ENCODE measurements at regions not wholly inside any gene's neighbourhood (a gene's known extent, or its start where the extent isn't known, plus 50 kb on each side); places are given as distances from the start of the nearest gene placed in this dataset.

DNA sequence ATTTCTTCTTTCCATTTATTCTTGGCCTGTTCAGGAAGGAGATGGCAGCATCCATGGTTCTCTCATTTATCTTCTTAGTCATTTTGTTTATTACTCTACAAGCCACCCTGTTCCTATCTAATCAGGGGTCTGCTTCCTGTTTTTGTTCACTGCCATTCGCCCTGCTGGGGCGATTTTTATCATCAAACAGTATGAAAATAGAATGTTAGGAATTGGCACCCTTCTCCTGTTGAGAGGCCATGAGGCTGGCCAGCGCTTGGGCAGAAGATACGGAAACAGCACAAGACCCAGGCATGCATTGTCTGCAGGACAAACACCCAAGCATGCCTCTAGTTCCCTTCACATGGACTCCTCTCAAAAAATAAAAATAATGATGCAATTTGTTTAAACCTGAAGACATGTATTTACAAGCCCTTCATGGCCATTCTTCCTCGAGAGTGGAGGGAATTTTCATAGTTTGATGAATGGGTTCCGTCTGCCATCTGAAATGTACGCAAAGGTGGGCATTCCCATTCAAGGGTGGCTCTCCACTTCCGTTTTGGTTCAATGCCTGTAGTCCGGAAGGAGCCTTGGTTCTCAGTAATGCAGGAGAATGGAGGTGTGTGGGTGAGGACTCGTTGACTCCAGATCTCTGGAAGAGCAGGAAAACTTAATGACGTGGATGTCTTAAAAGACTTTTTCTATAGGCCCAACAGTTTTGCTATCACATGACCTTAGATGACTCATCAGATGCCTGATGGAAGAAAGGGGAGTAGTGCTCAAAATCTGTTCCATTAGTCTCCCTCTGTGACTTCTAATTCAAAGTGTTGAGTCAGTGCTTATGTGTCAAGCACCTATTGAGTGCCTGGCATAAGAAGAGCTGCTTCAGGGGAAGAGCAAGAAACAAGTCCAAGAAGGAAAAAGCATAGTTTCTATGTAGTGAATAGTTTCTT is 252.4 kb upstream of the TBX3 start:
- TF ChIP-seq EZH2 (IDR thresholded peaks at IDR 0.05; ENCODE audit: insufficient read depth, poor library complexity, severe bottlenecking) (no peak), EZH2phosphoT487 (IDR thresholded peaks at IDR 0.05; ENCODE audit: insufficient read depth, low read depth) (no peak)

Data from GM23248 (cell line).